ENCODE measurements at regions not wholly inside any gene's neighbourhood (a gene's known extent, or its start where the extent isn't known, plus 50 kb on each side); places are given as distances from the start of the nearest gene placed in this dataset. TPM values are rescaled to one million over a fixed set of nuclear protein-coding genes. Genes with fewer than 3 reads are reported as not detected.

DNA sequence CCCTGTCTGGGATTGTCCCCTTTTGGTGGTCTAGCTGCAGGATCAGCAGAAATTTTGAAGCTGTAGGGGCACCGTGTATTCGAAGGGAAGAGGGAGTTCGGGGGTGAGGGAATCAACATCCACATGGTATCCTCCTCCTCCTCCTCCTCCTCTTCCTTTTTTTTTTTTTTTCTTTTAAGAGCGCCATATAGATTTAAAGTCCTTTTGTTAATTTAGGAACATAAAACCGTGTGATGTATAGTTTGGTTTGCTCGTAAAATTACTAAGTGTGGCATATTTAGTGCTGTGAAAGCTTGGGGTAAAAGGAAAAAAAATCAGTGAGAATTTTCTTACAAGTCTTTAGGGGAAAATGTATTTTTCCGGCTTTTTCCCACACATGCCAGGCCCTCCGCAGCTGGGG lies 50.1 kb upstream of the GSE1 start:
- Mint-ChIP-seq H3K9me3 (peaks cover 0 to 9% (median 0%) of the 10 kb centered on the region in 7 donors), H3K4me3 (no peak overlapping the region), H3K27ac (no peak overlapping the region), H3K36me3 (peaks cover 24 to 34% of the 10 kb centered on the region in 2 donors), H3K27me3 (ENCODE audit: low read depth in 3 of 3) (peaks cover 1 to 3% (median 1%) of the 10 kb centered on the region in 3 donors), H3K4me1 (peaks cover 83% of the 10 kb centered on the region)
- Histone ChIP-seq H3K4me1 (ENCODE audit: control insufficient read depth in 1 of 2, insufficient read depth in 2 of 2, low read length in 2 of 2) (peaks cover 42 to 72% of the 10 kb centered on the region in 2 donors), H4K20me1 (ENCODE audit: insufficient read depth, low read length) (peaks cover 97% of the 10 kb centered on the region), H3K9me3 (replicated peaks in 1 of 2; ENCODE audit: control insufficient read depth in 1 of 2, insufficient read depth in 1 of 2, low read length in 2 of 2) (no peaks in the 10 kb centered on the region), H3K36me3 (replicated peaks in 1 of 2; ENCODE audit: control insufficient read depth in 1 of 2, insufficient read depth in 2 of 2, low read length in 2 of 2) (no peaks in the 10 kb centered on the region), H2AFZ (ENCODE audit: insufficient read depth, low read depth, low read length, poor library complexity, severe bottlenecking) (no peak overlapping the region), H3K79me2 (ENCODE audit: insufficient read depth, low read length) (peaks cover 99% of the 10 kb centered on the region), H3K9ac (ENCODE audit: insufficient read depth, low read length, poor library complexity, severe bottlenecking) (no peak overlapping the region), H3K27me3 (ENCODE audit: control insufficient read depth in 2 of 2, insufficient read depth in 2 of 2, low read length in 2 of 2) (no peaks in the 10 kb centered on the region), H3K4me2 (replicated peaks; ENCODE audit: extremely low read depth, low read length, poor library complexity, severe bottlenecking) (peak overlapping the region; percentile 23), H3K4me3 (replicated peaks in 1 of 3; ENCODE audit: low read depth in 2 of 3, low read length in 3 of 3) (no peak overlapping the region), H3K27ac (ENCODE audit: low read depth in 1 of 2, low read length in 2 of 2) (no peak overlapping the region)
- intact Hi-C loops (cut with micrococcal nuclease): loop anchor here in 1 of 2 donors (5.0 kb wide), 1 partner anchor 141 kb away; no protein-coding TSS in a partner anchor
- 72% methylated on average over 3 of the region's 8 CpGs for WGBS (ENCODE audit: insufficient coverage)
- no peak for DNase-seq
- TF ChIP-seq, protein P1, sequence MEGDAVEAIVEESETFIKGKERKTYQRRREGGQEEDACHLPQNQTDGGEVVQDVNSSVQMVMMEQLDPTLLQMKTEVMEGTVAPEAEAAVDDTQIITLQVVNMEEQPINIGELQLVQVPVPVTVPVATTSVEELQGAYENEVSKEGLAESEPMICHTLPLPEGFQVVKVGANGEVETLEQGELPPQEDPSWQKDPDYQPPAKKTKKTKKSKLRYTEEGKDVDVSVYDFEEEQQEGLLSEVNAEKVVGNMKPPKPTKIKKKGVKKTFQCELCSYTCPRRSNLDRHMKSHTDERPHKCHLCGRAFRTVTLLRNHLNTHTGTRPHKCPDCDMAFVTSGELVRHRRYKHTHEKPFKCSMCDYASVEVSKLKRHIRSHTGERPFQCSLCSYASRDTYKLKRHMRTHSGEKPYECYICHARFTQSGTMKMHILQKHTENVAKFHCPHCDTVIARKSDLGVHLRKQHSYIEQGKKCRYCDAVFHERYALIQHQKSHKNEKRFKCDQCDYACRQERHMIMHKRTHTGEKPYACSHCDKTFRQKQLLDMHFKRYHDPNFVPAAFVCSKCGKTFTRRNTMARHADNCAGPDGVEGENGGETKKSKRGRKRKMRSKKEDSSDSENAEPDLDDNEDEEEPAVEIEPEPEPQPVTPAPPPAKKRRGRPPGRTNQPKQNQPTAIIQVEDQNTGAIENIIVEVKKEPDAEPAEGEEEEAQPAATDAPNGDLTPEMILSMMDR (IDR thresholded peaks at IDR 0.05): no peak

Small RNA genes in the stretch of these regions (small RNA-seq; reads per million reads assigned to genes)
- gene COX6CP16 (ENCODE audit: insufficient read length, low read depth): not detected
- gene MIR5093 (ENCODE audit: insufficient read length, low read depth): not detected

Data from CD14-positive monocyte (primary cell).